HG03045 (cell line): ENCODE measurements at regions not wholly inside any gene's neighbourhood (a gene's known extent, or its start where the extent isn't known, plus 50 kb on each side); places are given as distances from the start of the nearest gene placed in this dataset.

ENCODE experiments used
- ATAC-seq: cut with Tn5 transposase; IDR thresholded peaks from one replicate; pipeline ENCODE4 v1.9.1; 2021; ENCODE audit warnings: mild to moderate bottlenecking, moderate library complexity; ENCODE audit not compliant: unreplicated experiment

DNA sequence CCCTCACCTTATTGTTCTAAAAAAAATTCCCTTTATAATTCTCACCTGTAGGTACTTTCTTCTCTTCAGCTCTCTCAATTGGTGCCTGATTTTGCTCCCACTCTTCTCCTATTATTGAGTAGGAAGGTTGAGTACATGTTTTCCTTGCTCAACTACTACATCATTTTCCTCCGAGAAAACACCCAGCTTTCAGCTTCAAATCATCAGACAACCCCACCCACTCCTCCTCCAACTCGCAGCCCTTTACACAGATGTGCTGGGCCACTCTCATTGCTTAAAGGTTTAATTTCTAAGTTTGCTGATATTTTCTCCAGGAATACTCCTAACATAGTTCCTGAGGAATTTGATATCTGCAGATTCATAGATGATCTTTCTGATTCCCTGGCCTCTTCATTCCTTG is 734.4 kb upstream of the ZEB2 start:
- no peak for ATAC-seq

DNA sequence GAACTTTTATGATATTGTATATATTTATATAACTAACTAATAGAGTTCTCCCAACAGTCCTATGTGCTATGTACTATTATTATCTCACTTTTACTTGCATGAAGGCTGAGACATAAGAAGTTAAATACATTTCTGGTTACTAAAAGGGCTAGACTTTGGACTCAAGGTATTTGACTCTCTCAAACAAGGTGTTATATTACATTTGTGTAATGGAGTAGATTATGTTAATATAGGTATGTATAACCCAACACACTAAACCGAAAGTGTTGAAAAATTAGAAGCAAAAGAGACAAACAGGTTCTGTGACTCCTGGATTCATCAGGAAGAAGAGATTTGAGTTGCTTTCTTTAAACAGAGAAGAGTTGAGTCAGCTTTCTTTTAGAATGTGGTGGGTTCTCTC is 733.6 kb upstream of the ZEB2 start:
- ATAC-seq = no peak

- no peak for ATAC-seq
These were observed 725.5 kb upstream of the ZEB2 start for GRCh38 chr2:145245268-145245870.

DNA sequence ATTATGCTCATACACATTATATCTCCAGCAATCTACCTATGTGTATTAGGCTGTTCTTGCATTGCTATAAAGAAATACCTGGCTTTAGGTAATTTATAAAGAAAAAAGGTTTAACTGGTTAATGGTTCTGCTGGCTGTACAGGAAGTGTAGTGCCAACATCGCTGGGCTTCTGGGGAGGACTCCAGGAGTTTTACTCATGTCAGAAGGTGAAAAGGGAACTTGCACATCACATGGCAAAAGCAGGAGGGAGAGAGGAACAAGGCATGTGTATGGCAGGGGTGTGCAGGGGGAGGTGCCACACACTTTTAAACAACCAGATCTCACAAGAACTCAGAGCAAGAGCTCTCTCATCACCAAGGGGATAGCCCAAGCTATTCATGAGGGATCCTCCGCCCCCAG is 715.4 kb upstream of the ZEB2 start:
- no peak for ATAC-seq

DNA sequence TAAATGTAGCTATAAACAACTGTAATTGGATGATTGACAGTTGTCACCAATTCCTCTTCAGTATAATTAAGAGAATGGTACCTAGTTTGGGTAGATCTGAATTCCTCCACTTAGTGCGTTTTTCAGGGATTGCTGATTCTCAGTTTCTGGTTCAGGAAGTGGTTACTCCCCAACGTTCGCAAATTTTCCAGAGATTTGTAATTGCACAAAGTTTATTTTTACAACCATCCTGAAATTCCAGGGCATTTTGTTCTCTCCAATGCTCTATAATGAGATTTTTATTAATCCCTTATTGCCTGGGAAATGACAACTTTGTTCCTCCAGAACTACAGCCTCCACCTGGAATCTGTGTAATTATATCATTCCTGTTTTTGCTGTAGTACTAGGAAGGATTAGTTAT is 710.6 kb upstream of the ZEB2 start:
- no peak for ATAC-seq

GRCh38 chr2:145228506-145228905 is 708.6 kb upstream of the ZEB2 start:
- no peak for ATAC-seq

GRCh38 chr2:145226901-145227300 is 707.0 kb upstream of the ZEB2 start:
- ATAC-seq = no peak

GRCh38 chr2:145221516-145221915 is 701.6 kb upstream of the ZEB2 start:
- no peak for ATAC-seq

DNA sequence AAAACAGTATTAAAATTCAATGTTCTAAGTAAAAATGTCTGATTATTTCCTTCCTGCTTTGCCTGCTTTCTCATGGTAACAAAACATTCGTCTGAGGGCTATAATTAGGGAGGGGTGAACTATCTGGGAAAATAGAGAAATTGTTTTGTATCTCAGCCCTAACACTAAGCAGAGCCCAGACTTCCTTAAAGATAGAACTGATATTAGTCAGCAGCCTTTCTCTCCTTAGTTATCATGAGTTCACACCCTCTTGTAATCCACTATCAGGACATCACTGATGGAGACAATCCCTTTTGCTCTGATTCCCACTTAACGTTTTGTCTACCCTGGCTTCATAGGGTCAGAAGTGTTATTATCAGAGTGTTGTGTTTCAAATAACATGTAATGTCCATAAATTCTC is 701.1 kb upstream of the ZEB2 start:
- ATAC-seq = no peak

DNA sequence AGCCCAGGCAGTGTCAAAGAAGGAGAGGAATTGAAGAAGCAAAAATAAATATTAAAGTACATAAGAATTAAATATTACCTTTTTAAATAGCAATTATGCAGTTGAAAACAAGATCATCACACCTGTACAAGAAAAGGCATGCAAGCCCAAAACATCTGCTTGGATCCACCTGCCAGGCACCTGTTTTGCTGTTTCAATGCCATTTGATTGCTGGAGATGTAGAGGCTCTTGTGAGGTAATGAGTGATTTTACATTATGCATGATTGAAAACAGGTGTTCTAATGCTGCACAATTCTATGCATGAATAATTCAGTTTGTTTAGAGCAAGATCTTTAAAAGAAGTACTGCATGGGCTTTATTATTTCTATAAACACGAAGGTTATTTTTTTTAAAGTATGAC is 700.6 kb upstream of the ZEB2 start:
- no peak for ATAC-seq

DNA sequence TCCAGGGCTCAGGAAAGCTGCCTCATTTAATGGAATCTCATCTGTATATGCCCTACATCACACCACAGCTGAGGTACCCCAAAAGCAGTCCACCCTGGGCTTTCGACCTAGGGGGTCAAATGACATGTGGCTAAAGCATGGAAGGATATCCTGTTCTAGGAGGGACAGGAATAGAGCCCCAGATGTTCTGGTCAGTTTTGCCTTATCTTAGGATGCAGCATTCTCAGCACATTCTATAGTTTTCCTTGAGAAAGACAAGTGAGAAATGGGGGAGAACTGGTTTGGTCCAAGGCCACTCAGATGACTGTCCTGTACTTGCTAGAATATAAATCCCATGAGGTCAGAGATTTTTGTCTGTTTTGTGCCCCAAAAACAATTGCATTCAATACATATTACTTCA is 688.0 kb upstream of the ZEB2 start:
- ATAC-seq = no peak

DNA sequence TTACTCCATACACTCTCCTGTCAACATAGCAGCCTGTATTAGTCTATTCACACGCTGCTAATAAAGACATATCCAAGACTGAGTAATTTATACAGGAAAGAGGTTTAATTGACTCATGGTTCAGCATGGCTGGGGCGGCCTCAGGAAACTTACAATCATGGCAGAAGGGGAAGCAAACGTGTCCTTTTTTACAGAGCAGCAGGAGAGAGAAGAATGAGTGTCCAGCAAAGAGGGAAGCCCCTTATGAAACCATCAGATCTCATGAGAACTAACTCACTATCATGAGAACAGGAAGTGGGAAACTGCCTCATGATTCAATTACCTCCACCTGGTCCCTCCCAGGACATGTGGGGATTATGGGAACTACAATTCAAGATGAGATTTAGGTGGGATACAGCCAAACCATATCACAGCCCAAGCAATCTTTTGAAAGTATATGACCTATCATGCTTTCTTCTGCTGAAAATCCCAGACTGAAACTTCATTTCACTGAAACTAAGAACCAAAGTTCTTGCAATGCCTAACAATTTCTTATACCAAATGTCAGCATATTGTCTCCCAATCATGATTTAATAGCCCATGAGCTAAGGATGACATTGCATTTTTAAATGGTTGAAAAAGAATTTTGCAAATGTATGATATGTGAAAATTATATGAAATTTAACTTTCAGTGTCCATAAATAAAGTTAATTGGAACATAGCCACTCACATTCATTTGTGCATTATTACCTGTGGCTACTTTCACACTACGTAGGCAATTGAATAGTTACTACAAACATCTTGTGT is 686.8 kb upstream of the ZEB2 start:
- ATAC-seq = no peak

- no peak for ATAC-seq
These were observed 684.0 kb upstream of the ZEB2 start for GRCh38 chr2:145203891-145204290.

DNA sequence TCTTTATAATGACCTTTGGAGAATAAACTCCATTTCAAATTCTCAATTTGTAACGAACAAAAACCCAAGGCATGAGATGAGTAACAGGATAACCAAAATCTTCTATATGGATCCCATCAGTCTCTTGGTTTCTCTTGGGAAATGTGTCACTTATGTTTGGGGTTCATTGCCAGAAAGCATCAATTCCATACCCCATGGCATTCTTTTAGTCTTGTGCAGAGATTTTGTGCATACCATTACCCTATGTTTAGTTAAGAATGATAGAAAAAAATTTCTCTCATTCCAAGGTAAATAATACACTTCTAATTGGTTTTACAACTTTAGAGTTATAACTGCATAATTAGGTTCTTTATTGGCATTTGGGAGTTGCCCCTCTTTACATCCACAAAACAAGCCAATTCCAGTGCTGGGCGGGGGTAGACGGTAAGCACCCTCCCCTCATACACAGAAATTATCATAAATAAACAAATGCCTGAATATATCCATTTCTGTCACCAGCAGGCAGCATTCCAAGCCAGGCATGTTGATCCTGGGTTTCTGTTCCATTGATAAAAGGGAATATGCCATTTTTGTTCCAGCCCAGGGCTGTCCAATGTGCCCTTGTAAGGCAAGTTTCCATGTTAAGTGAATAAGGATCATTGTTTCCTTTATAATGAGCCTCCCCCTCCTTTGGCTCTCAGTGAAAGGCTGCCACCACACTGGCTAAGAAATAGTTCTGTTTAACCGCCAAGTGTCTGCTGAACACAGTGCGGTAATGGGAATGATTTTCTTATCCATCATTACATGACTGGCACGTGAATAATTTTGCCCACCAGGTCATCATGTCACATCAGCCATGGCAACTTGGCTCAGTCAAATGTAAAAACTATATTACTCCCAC is 680.1 kb upstream of the ZEB2 start:
- no peak for ATAC-seq

- no peak for ATAC-seq
These were observed 679.1 kb upstream of the ZEB2 start for GRCh38 chr2:145199042-145199441.

DNA sequence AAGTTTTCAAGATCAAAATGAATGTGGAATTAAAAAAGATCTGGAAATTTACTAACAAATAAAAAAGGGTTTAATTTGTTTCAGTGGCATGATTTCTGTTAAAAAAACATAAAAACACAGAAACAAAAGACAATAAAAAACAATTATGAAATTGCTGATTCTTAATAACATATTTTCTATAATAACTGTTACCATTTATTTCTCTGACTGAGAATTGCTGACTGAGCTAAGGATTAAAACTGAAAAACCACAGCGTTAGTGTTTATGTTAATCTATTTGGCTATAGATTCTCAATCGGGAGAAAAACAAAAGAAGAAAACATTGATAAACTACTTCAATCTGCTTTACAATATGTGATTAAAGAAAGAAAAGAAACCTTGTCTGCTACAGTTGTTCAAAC is 678.6 kb upstream of the ZEB2 start:
- no peak for ATAC-seq

DNA sequence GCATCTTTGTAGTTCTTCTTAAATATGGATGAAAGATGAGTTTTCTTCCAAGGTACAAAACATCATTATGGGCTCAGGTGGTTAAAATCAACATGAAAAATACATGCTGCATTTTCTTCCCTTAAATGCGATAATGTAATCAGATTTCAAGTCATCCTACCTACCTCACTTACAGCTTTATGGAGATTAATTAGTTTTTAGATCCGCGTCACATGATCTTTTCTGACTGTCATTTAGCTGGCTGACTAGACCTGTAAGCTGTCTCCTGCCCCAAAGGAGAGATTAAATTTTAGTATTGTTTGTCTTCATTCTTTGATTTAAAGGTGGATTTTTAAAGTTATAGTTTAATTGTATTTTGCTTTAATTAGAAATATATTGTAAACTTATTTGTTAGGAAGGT is 678.0 kb upstream of the ZEB2 start:
- no peak for ATAC-seq

- ATAC-seq = no peak
These were observed 674.8 kb upstream of the ZEB2 start for GRCh38 chr2:145194673-145195072.

DNA sequence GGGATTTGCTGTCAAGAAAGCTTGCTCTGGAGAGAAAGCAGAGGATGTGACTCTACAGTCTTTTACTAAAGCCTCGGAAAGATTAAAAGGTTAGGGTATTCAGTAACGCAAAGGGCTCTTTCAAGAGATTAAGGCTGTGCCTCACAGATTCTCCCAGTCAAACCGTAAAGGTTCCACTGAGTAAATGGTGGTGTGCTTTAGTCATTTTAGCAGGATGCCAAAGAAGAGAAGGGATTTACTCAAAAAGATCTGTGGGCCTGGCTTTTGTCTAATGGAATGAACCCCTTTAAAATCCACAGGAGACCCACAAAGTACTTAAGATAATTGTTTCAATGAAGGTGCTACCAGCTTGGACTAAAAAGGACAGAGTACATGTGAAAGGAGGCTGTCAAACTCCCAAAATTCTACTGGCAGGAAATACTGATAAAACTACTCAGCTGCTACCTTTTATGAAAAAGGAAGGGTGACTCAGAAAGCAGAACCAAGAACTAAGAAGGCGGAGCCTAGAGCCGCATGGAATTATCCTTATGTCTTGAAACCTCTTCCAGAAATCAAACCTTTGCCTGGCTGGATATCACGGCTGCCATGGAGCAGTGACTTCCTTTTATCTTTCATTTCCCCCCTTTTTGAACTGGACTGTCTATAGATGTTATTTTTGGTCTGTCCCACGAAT is 670.2 kb upstream of the ZEB2 start:
- no peak for ATAC-seq

DNA sequence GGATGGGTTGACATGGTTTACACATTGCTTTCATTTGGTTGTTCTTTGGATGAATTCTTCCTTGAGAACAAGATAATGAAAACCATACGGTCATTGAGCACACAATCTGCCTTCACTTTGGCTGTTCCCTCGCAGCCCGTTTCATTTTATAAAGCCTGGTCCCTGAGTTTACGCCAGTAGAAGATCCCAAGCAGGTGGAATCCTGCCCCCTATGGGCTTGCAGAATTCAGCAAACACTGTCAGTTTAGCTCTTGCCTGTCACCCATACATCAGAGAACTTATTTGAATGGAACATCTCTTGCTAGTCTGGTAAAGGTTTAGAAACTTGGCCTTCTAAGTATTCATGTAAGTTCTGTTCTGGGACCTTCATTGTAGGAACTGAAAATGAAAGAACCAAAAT is 666.4 kb upstream of the ZEB2 start:
- ATAC-seq = no peak

- ATAC-seq = no peak
These were observed 665.8 kb upstream of the ZEB2 start for GRCh38 chr2:145185696-145186095.
